Neural crest cell (in vitro differentiated cells): ENCODE measurements at regions not wholly inside any gene's neighbourhood (a gene's known extent, or its start where the extent isn't known, plus 50 kb on each side); places are given as distances from the start of the nearest gene placed in this dataset.
A peak's percentile ranks its signal among the peaks of the same experiment; 100 is the strongest.

Experiments used
- DNase-seq: peaks from one replicate; pipeline ENCODE4 v3.0.0; 2021; ENCODE audit warnings: low read depth, mixed read lengths, low spot score
- H3K27ac Mint-ChIP-seq: one replicate; pipeline ENCODE4 v1.8.0; 2021; ENCODE audit warnings: mild to moderate bottlenecking, mixed read lengths; ENCODE audit not compliant: unreplicated experiment
- H3K27me3 Mint-ChIP-seq: 2 replicates; pipeline ENCODE4 v1.8.0; 2021; ENCODE audit warnings: low read depth, mild to moderate bottlenecking, mixed read lengths
- H3K36me3 Mint-ChIP-seq: 2 replicates; pipeline ENCODE4 v1.8.0; 2021; ENCODE audit warnings: low read depth, mild to moderate bottlenecking, mixed read lengths
- H3K4me1 Mint-ChIP-seq: 2 replicates; pipeline ENCODE4 v1.8.0; 2021; ENCODE audit warnings: mixed read lengths
- H3K4me3 Mint-ChIP-seq: one replicate; pipeline ENCODE4 v1.8.0; 2021; ENCODE audit warnings: mild to moderate bottlenecking, mixed read lengths
- H3K9me3 Mint-ChIP-seq: 2 replicates; pipeline ENCODE4 v1.8.0; 2021; ENCODE audit warnings: mixed read lengths
- CTCF ChIP-seq: fragments of 200-600 bp; sonication (generic); conservative IDR thresholded peaks from 2 replicates; pipeline ENCODE4 v1.5.0; 2021; ENCODE audit warnings: antibody characterized with exemption, mild to moderate bottlenecking

GRCh38 chrX:139203651-139204570, 326.6 kb upstream of the F9 start:
- H3K27ac Mint-ChIP-seq, result peak overlapping the region; percentile 79
- DNase-seq, result peak; percentile 53

GRCh38 chrX:139202742-139203420, 327.7 kb upstream of the F9 start:
- peaks cover 2% of the 10 kb centered on the region for H3K9me3 Mint-ChIP-seq

More at GRCh38 chrX:139203651-139204570, 326.6 kb upstream of the F9 start:
- Mint-ChIP-seq H3K4me1 (peaks cover 51% of the 10 kb centered on the region), H3K4me3 (peak overlapping the region; percentile 99), H3K27me3 (peaks cover 25% of the 10 kb centered on the region), H3K9me3 (peaks cover 2% of the 10 kb centered on the region), H3K36me3 (peaks cover 2% of the 10 kb centered on the region)
- peak; percentile 39 for TF ChIP-seq CTCF

GRCh38 chrX:139201924-139202323, 328.6 kb upstream of the F9 start:
- Mint-ChIP-seq H3K4me1 (peaks cover 59% of the 10 kb centered on the region), H3K27me3 (peaks cover 21% of the 10 kb centered on the region), H3K9me3 (peaks cover 3% of the 10 kb centered on the region), H3K4me3 (peak overlapping the region; percentile 92), H3K36me3 (peaks cover 9% of the 10 kb centered on the region), H3K27ac (no peak overlapping the region)
- TF ChIP-seq CTCF, result no peak
- no peak for DNase-seq

More at GRCh38 chrX:139202742-139203420, 327.7 kb upstream of the F9 start:
- peaks cover 25% of the 10 kb centered on the region for H3K27me3 Mint-ChIP-seq
- TF ChIP-seq CTCF, result peak; percentile 49
- H3K36me3 Mint-ChIP-seq, result peaks cover 6% of the 10 kb centered on the region
- peak; percentile 39 for DNase-seq
- H3K4me3 Mint-ChIP-seq, result peak overlapping the region; percentile 92
- peak overlapping the region; percentile 85 for H3K27ac Mint-ChIP-seq
- H3K4me1 Mint-ChIP-seq, result peaks cover 59% of the 10 kb centered on the region

DNA sequence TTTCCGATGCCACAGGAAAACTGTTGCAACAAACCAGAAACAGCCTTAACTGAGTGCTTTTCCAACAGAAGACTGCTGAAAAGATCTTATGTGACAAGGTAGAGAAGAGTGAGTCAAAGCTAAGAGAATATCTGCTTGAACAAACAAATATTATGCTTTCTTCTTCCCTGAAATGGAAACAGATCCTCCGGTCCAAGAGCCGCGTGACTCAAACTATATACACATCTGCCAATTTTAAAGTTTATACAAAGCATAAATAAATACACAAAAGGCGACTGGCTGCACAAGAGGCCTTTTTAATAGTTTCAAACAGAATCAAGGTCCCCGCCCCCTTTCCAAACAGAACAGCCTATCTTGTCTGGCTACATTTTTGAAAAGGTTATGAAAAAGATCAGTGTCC, 329.7 kb upstream of the F9 start:
- no peak for DNase-seq
- peaks cover 5% of the 10 kb centered on the region for H3K9me3 Mint-ChIP-seq
- peaks cover 58% of the 10 kb centered on the region for H3K4me1 Mint-ChIP-seq
- H3K36me3 Mint-ChIP-seq, result peaks cover 17% of the 10 kb centered on the region
- peaks cover 15% of the 10 kb centered on the region for H3K27me3 Mint-ChIP-seq
- H3K4me3 Mint-ChIP-seq, result peak overlapping the region; percentile 92
- peak overlapping the region; percentile 92 for H3K27ac Mint-ChIP-seq
- TF ChIP-seq CTCF, result no peak

GRCh38 chrX:139200346-139200745, 330.2 kb upstream of the F9 start:
- Mint-ChIP-seq H3K4me3 (peak overlapping the region; percentile 92), H3K4me1 (peaks cover 56% of the 10 kb centered on the region), H3K36me3 (peaks cover 18% of the 10 kb centered on the region), H3K27ac (peak overlapping the region; percentile 92), H3K9me3 (peaks cover 5% of the 10 kb centered on the region), H3K27me3 (peaks cover 12% of the 10 kb centered on the region)
- TF ChIP-seq CTCF, result no peak
- no peak for DNase-seq
